GM12874 (cell line): ENCODE measurements at regions not wholly inside any gene's neighbourhood (a gene's known extent, or its start where the extent isn't known, plus 50 kb on each side); places are given as distances from the start of the nearest gene placed in this dataset.

Experiments
- TF ChIP-seq, protein P1 (sequence below): IDR thresholded peaks from 2 replicates; pipeline ENCODE4 v1.5.1; 2011; ENCODE audit warnings: low read depth, mild to moderate bottlenecking, control low read depth, low read length, moderate library complexity; ENCODE audit not compliant: insufficient read depth

DNA sequence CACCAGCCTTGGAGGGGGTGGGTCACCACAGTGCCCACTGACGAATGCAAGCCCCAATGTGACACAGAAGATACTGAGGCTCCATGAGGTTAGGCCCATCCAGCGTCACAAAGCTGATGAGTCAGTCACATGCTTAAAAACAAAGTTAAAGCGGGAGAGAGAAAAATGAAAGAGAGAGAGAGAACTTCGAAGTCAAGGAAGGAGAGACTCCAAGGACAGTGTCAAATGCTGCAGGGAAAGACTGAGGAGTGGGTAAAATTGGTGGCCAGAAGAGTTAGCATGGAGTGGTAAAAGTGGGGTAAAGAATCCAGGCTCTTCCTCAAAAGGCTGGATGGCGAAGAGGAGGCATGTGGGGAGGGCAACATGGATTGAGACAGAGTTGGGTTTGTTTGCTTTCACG is 201.9 kb upstream of the CCDC150 start:
- TF ChIP-seq, protein P1, sequence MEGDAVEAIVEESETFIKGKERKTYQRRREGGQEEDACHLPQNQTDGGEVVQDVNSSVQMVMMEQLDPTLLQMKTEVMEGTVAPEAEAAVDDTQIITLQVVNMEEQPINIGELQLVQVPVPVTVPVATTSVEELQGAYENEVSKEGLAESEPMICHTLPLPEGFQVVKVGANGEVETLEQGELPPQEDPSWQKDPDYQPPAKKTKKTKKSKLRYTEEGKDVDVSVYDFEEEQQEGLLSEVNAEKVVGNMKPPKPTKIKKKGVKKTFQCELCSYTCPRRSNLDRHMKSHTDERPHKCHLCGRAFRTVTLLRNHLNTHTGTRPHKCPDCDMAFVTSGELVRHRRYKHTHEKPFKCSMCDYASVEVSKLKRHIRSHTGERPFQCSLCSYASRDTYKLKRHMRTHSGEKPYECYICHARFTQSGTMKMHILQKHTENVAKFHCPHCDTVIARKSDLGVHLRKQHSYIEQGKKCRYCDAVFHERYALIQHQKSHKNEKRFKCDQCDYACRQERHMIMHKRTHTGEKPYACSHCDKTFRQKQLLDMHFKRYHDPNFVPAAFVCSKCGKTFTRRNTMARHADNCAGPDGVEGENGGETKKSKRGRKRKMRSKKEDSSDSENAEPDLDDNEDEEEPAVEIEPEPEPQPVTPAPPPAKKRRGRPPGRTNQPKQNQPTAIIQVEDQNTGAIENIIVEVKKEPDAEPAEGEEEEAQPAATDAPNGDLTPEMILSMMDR = no peak

DNA sequence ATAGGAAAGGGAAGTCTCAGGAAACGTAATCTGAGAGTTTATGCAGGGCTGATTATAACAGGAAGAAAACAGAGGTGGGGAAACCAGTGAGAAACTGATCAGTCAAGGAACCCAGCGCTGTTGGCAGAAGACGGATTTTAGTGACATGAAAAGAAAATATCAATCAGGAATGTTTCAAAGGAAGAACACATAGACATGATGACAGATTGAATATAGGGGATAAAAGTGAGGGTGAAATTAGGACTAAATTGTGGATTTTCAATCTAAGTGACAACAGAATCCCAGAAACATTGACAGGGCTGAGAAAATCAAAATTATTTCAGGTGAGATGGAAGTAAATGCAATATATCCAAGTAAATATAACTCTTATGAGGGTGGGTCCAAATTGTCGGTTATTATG is 199.8 kb upstream of the CCDC150 start:
- TF ChIP-seq, protein P1 = no peak

DNA sequence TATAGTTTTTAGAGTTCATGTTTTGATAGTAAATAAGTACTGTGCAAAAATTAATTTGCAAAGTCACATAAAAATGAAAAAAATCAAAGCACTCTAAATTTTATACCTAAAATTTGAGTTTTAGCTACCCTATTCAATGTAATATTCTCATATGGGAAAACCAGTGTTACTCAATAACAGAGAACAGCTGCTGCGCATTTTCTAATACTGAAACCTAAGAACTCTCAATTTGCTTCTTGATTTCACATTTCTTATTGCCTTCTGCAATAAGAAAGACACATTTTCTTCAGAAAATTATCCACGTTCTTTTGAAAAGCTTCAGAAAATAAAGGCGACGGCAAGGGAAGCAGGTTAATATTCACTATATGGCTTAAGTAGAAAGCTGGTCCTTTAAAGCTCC is 199.1 kb upstream of the CCDC150 start:
- TF ChIP-seq, protein P1 = no peak

DNA sequence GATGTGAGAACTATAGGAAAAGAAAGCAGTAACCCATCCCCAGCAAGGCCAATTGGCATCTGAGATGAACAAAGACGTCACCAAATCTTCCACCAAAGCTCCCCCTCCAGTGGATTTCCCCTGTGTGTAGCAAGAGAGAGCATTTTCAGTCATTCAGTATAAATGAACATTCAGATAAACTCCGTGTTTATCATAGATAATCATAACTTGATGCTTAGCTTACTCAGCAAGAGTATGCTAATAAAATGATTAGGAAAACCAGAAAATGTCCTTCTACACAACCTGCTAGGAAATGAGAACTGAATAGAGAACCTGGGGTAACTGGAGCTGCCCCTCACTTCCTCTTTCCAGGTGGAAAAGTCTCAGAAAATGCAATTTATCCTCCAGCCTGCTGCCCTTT is 198.0 kb upstream of the CCDC150 start:
- TF ChIP-seq, protein P1 = no peak

DNA sequence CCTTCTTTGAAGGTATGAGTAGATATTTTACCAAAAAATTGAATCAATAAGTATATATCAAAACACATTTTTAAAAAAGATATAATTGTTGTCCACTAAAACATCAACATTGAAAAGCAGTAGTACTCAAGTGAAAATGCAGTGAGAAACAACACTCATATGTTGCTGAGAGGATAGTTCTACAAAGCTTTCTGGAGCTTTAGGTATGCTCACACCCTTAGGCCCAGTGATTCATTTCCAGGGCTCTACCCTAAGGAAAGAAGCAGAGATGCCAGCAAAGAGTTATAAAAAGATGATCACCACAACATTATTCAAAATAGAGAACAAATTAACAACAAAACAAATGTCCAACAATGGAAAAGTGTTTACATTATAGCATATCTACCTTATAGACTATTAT is 197.3 kb upstream of the CCDC150 start:
- TF ChIP-seq, protein P1 = no peak

DNA sequence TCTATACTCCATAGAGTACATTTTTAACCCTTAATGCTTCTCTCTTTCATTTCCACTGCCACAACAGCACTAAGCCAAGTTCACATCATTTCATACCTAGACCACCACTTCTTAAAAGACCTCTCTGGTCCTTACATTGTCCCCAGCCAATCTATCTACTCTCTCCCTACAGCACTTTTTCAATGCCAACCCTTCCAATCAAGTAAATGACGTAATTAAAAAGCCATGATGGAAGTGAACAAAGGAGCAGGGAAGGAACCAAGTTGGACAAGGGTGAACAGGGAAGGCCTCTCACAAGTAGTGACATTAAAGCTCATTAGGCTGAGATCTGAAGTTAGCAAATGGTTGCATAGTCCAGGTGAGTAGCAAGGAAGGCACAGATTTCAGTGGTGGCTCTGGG is 195.1 kb upstream of the CCDC150 start:
- TF ChIP-seq, protein P1 = no peak

DNA sequence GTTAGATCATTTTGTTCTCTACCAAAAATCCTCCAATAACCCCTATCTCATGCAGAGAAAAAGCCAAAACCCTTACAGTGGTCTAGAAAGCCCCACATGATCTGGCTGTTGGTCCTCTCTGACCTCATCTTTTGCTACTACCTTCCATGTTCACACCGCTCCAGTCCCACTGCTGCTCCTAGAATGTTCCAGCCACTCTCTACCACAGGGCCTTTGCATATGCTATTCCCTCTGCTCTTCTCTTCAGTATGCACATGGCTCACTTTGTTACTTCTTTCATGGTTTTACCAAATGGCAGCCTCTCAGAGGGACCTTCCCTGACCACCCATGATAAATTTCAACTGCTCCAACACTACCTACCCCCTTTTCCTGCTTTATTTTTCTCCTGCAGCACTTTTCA is 193.5 kb upstream of the CCDC150 start:
- TF ChIP-seq, protein P1 = no peak
